ENCODE measurements at regions not wholly inside any gene's neighbourhood (a gene's known extent, or its start where the extent isn't known, plus 50 kb on each side); places are given as distances from the start of the nearest gene placed in this dataset.
A peak's percentile ranks its signal among the peaks of the same experiment; 100 is the strongest.

DNA sequence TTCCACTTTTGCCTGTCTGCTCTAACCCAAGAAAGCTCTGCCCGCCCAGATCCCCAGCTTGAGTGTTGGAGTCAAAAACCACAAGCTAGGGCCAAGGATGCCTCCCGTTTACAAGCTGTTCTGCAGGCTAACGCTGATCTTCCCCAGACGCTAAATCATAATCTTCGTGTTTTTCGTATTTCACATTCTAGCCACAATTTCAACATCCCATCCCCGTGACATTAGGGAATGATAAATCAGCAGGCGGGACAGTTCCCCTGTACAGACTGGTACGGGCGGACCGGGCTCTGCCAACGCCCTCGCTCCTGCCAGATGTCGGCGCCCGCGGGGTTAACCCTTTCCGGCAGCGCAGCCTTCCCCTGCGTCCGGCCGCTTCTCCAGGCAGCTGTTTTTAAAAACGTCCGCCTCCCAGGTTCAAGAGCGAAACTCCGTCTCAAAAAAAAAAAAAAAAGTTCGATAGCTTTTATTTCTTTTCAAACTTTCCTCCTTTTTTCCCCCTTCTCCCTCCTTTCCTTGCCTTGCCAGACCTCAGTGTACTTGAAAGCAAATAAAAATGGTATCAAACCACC, 81.0 kb upstream of the BNC1 start:
- Mint-ChIP-seq H3K27ac (ENCODE audit: unreplicated experiment) (no peak overlapping the region), H3K4me3 (ENCODE audit: low read depth, unreplicated experiment) (no peak overlapping the region), H3K9me3 (ENCODE audit: low read depth, unreplicated experiment) (no peaks in the 10 kb centered on the region), H3K4me1 (ENCODE audit: low read depth, unreplicated experiment) (peaks cover 9% of the 10 kb centered on the region), H3K36me3 (ENCODE audit: insufficient read depth, unreplicated experiment) (no peaks in the 10 kb centered on the region), H3K27me3 (ENCODE audit: unreplicated experiment) (peaks cover 94% of the 10 kb centered on the region)
- TF ChIP-seq, protein P1, sequence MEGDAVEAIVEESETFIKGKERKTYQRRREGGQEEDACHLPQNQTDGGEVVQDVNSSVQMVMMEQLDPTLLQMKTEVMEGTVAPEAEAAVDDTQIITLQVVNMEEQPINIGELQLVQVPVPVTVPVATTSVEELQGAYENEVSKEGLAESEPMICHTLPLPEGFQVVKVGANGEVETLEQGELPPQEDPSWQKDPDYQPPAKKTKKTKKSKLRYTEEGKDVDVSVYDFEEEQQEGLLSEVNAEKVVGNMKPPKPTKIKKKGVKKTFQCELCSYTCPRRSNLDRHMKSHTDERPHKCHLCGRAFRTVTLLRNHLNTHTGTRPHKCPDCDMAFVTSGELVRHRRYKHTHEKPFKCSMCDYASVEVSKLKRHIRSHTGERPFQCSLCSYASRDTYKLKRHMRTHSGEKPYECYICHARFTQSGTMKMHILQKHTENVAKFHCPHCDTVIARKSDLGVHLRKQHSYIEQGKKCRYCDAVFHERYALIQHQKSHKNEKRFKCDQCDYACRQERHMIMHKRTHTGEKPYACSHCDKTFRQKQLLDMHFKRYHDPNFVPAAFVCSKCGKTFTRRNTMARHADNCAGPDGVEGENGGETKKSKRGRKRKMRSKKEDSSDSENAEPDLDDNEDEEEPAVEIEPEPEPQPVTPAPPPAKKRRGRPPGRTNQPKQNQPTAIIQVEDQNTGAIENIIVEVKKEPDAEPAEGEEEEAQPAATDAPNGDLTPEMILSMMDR (IDR thresholded peaks at IDR 0.05; ENCODE audit: unreplicated experiment): no peak
- CTCF ChIA-PET: interaction anchor here (0.6 kb wide), 1 partner anchor 170 kb away, joined by 3 read pairs; no protein-coding TSS in a partner anchor
- DNase-seq: no peak
- intact Hi-C loops (cut with micrococcal nuclease; ENCODE audit: unreplicated experiment): no loop called here
- BruUV-seq (replicated peaks): no TSS peak

DNA sequence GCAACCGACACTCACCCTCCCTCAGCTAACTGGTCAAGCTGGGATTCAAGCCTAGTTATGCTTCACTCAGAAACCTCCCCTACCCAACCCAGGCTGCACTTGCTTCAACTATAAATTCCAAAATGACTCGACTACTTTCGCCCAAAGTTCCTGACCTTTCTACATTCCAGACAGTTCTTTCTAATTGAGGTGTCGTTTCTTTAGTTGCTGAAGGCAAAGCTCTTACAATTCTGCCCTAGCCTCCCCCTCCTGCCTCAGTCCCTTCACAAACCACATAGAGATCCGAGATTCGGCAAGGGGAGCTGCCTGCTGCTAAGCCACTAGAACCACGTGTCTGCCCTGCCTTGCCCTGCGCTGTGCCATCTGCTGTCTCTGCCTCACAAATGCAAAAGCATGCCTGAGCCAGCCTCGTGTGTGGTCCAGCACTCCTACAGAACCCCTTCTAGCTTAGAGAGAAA, 74.7 kb upstream of the SH3GL3 start:
- no peak for DNase-seq
- Mint-ChIP-seq H3K4me3 (ENCODE audit: low read depth, unreplicated experiment) (no peak overlapping the region), H3K27me3 (ENCODE audit: unreplicated experiment) (peaks cover 95% of the 10 kb centered on the region), H3K9me3 (ENCODE audit: low read depth, unreplicated experiment) (no peaks in the 10 kb centered on the region), H3K36me3 (ENCODE audit: insufficient read depth, unreplicated experiment) (no peaks in the 10 kb centered on the region), H3K27ac (ENCODE audit: unreplicated experiment) (no peak overlapping the region), H3K4me1 (ENCODE audit: low read depth, unreplicated experiment) (peaks cover 8% of the 10 kb centered on the region)
- intact Hi-C loops (cut with micrococcal nuclease; ENCODE audit: unreplicated experiment): no loop called here
- CTCF ChIA-PET: interaction anchor here (3.0 kb wide), 1 partner anchor 124 kb away, joined by 11 read pairs; no protein-coding TSS in a partner anchor
- TF ChIP-seq, protein P1 (IDR thresholded peaks at IDR 0.05; ENCODE audit: unreplicated experiment): no peak
- BruUV-seq (replicated peaks): no TSS peak

DNA sequence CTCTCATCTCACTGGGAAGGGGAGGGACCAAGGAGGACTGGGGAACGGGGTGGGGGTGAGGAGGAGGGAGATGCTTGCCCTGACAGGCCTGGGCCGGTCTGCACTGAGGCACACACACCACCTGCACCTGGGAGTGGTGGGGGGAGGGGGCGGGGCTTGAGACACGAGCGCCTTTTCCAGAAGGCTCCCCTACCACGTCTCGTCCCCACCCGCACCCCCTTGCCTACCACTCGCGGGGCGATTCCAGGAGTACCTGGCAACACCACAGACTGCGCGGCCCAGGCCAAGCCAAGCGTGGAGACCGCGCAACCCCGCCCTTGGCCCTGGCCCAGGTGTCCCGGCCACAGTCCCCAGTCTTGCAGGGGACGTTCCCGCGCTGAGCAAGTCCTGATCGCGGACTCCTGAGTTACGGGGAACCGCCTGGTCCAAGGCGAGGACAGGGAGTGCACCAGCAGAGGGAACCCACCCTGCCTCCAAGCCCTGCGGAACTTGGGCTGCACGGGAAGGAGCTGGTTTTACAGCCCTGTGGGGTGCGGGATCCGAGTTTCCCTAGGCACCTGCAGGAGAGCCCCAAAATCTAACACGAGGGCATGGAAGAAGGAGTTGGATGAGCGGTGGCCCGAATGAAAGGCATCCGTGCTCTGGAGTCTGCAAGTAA, 68.1 kb upstream of the SH3GL3 start:
- CTCF ChIA-PET: interaction anchor here (0.7 to 2.4 kb wide), 2 partner anchors 10 to 131 kb away, joined by 8 to 41 read pairs; no protein-coding TSS in a partner anchor
- Mint-ChIP-seq H3K36me3 (ENCODE audit: insufficient read depth, unreplicated experiment) (no peaks in the 10 kb centered on the region), H3K9me3 (ENCODE audit: low read depth, unreplicated experiment) (no peaks in the 10 kb centered on the region), H3K4me1 (ENCODE audit: low read depth, unreplicated experiment) (peaks cover 20% of the 10 kb centered on the region), H3K27me3 (ENCODE audit: unreplicated experiment) (peaks cover 42% of the 10 kb centered on the region), H3K27ac (ENCODE audit: unreplicated experiment) (no peak overlapping the region), H3K4me3 (ENCODE audit: low read depth, unreplicated experiment) (peak overlapping the region; percentile 57)
- intact Hi-C loops (cut with micrococcal nuclease; ENCODE audit: unreplicated experiment): no loop called here
- DNase-seq: peak; percentile 18
- TF ChIP-seq, protein P1 (IDR thresholded peaks at IDR 0.05; ENCODE audit: unreplicated experiment): no peak
- no TSS peak for BruUV-seq (replicated peaks)

DNA sequence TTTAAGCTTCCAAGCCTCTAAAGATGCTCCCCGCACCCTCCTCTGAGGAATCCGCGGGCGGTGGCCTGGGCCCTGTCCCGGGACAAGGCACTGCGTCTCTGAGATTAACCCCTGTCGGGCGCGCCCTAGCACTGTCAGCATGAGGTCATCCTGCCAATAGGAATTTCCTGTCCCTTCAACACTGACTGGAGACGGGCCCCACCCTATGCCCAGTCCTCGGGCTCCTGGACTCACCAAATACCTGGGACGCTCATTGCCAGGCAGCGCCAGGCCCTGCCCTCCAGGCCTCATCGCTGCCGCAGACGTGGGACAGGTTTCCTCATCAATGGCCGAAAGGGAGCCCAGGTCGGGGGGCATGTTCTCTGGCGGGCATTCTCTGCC, 67.6 kb upstream of the SH3GL3 start:
- H3K27me3 Mint-ChIP-seq (ENCODE audit: unreplicated experiment): peaks cover 37% of the 10 kb centered on the region
- CTCF ChIA-PET: interaction anchor here (2.4 kb wide), 1 partner anchor 131 kb away, joined by 41 read pairs; no protein-coding TSS in a partner anchor
- no TSS peak for BruUV-seq (replicated peaks)

More for the DNA sequence above, 67.6 kb upstream of the SH3GL3 start:
- Mint-ChIP-seq H3K27ac (ENCODE audit: unreplicated experiment) (no peak overlapping the region), H3K36me3 (ENCODE audit: insufficient read depth, unreplicated experiment) (no peaks in the 10 kb centered on the region), H3K4me1 (ENCODE audit: low read depth, unreplicated experiment) (peaks cover 20% of the 10 kb centered on the region), H3K9me3 (ENCODE audit: low read depth, unreplicated experiment) (no peaks in the 10 kb centered on the region), H3K4me3 (ENCODE audit: low read depth, unreplicated experiment) (peak overlapping the region; percentile 57)
- intact Hi-C loops (cut with micrococcal nuclease; ENCODE audit: unreplicated experiment): no loop called here
- TF ChIP-seq, protein P1 (IDR thresholded peaks at IDR 0.05; ENCODE audit: unreplicated experiment): no peak
- peak; percentile 63 for DNase-seq
